HL-60 (cell line): ENCODE measurements at regions not wholly inside any gene's neighbourhood (a gene's known extent, or its start where the extent isn't known, plus 50 kb on each side); places are given as distances from the start of the nearest gene placed in this dataset.

Source experiments
- DNase-seq, 2 experiments: peaks; one replicate each; pipeline ENCODE4 v3.0.0-alpha.2; 2010 to 2020; ENCODE audit warnings: low read depth in 1 of 2, low spot score in 1 of 2
- H3K27ac ChIP-seq: fragments of 250-450 bp; sonication (Bioruptor Pico); replicated peaks from 2 replicates; pipeline ENCODE4 v1.5.1; 2020; ENCODE audit warnings: mild to moderate bottlenecking, moderate library complexity
- H3K27me3 ChIP-seq: fragments of 250-450 bp; sonication (Bioruptor Pico); 2 replicates; pipeline ENCODE4 v1.5.1; 2021; ENCODE audit warnings: mild to moderate bottlenecking, moderate library complexity; ENCODE audit not compliant: insufficient read depth, poor library complexity, severe bottlenecking
- H3K4me3 ChIP-seq: replicated peaks from 2 replicates; pipeline ENCODE4 v1.5.1; 2011; ENCODE audit warnings: mild to moderate bottlenecking, control low read depth, low read length; ENCODE audit not compliant: insufficient read depth
- GABPA ChIP-seq: IDR thresholded peaks from 2 replicates; pipeline ENCODE4 v1.6.1; 2012; ENCODE audit warnings: low read depth
- POLR2AphosphoS5 ChIP-seq: IDR thresholded peaks from 2 replicates; pipeline ENCODE4 v1.6.1; 2012; ENCODE audit warnings: low read depth
- SPI1 ChIP-seq: IDR thresholded peaks from 2 replicates; pipeline ENCODE4 v1.6.1; 2012; ENCODE audit warnings: low read depth, mild to moderate bottlenecking, borderline replicate concordance
- TF ChIP-seq, protein P1 (sequence below): IDR thresholded peaks from 2 replicates; pipeline ENCODE4 v1.6.1; 2012; ENCODE audit warnings: low read depth; ENCODE audit not compliant: insufficient replicate concordance
- TF ChIP-seq, protein P2 (sequence below): IDR thresholded peaks from one replicate; pipeline ENCODE4 v1.5.1; 2011; ENCODE audit warnings: low read length, control low read depth, inconsistent platforms; ENCODE audit not compliant: insufficient read depth

DNA sequence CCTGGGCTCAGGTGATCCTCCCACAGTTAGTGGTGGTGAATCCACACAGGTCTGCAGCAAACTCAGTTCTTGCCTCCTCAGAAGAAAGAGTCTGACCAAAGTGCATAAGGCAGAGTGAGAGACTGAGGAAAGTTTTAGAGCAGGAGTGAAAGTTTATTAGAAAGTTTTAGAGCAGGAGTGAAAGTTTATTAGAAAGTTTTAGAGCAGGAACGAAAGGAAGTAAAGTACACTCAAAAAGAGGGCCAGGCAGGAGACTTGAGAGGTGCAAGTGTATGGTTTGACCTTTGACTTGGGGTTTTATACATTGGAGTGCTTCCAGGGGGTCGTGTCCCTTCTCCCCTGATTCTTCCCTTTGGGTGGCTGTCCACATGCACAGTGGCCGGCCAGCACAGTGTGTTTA lies 84.2 kb downstream of the LSM3 start:
- H3K27me3 ChIP-seq, result no peaks in the 10 kb centered on the region
- DNase-seq, result no peak
- TF ChIP-seq, protein P1, sequence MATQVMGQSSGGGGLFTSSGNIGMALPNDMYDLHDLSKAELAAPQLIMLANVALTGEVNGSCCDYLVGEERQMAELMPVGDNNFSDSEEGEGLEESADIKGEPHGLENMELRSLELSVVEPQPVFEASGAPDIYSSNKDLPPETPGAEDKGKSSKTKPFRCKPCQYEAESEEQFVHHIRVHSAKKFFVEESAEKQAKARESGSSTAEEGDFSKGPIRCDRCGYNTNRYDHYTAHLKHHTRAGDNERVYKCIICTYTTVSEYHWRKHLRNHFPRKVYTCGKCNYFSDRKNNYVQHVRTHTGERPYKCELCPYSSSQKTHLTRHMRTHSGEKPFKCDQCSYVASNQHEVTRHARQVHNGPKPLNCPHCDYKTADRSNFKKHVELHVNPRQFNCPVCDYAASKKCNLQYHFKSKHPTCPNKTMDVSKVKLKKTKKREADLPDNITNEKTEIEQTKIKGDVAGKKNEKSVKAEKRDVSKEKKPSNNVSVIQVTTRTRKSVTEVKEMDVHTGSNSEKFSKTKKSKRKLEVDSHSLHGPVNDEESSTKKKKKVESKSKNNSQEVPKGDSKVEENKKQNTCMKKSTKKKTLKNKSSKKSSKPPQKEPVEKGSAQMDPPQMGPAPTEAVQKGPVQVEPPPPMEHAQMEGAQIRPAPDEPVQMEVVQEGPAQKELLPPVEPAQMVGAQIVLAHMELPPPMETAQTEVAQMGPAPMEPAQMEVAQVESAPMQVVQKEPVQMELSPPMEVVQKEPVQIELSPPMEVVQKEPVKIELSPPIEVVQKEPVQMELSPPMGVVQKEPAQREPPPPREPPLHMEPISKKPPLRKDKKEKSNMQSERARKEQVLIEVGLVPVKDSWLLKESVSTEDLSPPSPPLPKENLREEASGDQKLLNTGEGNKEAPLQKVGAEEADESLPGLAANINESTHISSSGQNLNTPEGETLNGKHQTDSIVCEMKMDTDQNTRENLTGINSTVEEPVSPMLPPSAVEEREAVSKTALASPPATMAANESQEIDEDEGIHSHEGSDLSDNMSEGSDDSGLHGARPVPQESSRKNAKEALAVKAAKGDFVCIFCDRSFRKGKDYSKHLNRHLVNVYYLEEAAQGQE, result no peak
- TF ChIP-seq SPI1, result no peak
- TF ChIP-seq POLR2AphosphoS5, result no peak
- TF ChIP-seq, protein P2, sequence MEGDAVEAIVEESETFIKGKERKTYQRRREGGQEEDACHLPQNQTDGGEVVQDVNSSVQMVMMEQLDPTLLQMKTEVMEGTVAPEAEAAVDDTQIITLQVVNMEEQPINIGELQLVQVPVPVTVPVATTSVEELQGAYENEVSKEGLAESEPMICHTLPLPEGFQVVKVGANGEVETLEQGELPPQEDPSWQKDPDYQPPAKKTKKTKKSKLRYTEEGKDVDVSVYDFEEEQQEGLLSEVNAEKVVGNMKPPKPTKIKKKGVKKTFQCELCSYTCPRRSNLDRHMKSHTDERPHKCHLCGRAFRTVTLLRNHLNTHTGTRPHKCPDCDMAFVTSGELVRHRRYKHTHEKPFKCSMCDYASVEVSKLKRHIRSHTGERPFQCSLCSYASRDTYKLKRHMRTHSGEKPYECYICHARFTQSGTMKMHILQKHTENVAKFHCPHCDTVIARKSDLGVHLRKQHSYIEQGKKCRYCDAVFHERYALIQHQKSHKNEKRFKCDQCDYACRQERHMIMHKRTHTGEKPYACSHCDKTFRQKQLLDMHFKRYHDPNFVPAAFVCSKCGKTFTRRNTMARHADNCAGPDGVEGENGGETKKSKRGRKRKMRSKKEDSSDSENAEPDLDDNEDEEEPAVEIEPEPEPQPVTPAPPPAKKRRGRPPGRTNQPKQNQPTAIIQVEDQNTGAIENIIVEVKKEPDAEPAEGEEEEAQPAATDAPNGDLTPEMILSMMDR, result no peak
- TF ChIP-seq GABPA, result no peak
- H3K27ac ChIP-seq, result no peak overlapping the region
- no peak overlapping the region for H3K4me3 ChIP-seq

DNA sequence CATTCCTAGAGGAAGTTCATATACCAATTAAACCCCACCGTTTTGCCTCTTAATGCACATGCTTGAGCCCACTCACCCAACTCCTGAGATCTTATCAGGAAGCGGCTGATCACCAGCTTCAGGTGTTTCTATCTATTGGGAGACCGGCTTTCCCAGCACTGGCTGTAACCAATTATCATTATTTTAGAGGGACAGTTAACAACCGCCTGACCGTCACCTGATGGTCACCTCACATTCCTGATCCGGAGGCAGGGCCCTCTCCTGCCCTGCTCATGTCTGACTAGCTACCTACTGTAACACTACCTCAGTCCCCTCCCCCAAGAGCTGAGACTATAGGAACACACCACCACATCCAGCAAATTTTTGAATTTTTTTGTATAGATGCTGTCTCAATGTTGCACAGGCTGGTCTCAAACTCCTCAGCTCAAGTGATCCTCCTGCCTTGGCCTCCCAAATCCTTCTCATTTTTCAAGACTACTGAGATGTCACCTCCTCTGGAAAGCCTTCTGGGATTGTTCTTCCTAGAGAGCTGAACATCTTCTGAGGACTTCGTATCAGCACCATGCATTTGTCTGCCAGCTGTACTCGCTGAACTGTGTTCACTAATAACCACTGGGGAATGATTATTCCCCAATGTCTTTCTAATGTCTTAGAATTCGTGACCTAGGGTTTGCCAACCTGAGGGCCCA lies 84.8 kb downstream of the LSM3 start:
- Histone ChIP-seq H3K27ac (no peak overlapping the region), H3K4me3 (no peak overlapping the region), H3K27me3 (no peaks in the 10 kb centered on the region)
- DNase-seq, result no peak
- TF ChIP-seq SPI1 (no peak), GABPA (no peak), POLR2AphosphoS5 (no peak)
- TF ChIP-seq, protein P2, result no peak
- TF ChIP-seq, protein P1, result no peak

DNA sequence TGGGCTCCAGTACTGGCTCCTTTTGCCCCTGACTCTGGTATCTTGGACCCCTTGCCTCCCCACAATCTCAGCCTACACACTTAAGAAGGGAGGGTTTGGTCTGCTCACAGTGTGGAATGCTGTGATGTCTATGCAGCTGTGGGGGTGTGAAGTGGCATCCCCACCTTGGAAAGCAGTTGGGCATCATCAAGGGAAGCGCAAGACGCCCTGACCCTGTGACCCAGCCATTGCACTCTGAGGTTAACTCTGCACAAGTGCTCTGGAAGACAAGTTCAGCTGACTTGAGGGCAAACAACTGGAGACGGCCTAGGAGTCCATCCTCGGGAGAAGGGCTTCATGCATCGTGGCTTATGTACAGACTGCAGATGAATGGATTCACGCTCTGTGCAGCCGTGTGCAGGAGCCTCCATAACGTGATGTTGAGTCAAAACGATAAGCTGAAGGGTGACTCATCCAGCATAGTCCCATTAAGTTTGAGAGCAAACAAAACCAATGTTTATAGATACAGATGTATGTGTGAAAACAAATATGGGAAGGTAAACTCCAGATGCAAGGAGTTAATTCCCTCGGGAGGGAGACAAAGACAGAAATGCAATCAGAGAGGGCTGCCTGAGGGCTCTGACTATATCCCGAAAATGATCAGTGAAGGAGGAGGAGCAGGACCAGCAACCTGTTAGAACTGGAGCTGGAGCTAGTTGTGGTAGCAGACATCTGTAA lies 86.8 kb downstream of the LSM3 start:
- TF ChIP-seq POLR2AphosphoS5, result no peak
- TF ChIP-seq GABPA, result no peak
- TF ChIP-seq, protein P2, result no peak
- TF ChIP-seq, protein P1, result no peak
- no peak for TF ChIP-seq SPI1
- no peak overlapping the region for H3K27ac ChIP-seq
- no peak overlapping the region for H3K4me3 ChIP-seq
- no peaks in the 10 kb centered on the region for H3K27me3 ChIP-seq
- DNase-seq, result no peak
